Heart left ventricle (tissue), 13 donors: ENCODE measurements at regions not wholly inside any gene's neighbourhood (a gene's known extent, or its start where the extent isn't known, plus 50 kb on each side); places are given as distances from the start of the nearest gene placed in this dataset.

ENCODE experiments used
- POLR2A ChIP-seq, 2 donors: fragments of 450-650 bp; IDR thresholded peaks; one replicate each; pipeline ENCODE4 v1.6.1; 2017; ENCODE audit warnings: antibody characterized with exemption in 2 of 2, mild to moderate bottlenecking in 2 of 2, moderate library complexity in 2 of 2
- TF ChIP-seq, protein P1 (sequence below), 12 donors: fragments of 200-600 bp; sonication (generic) in 4 of 12; IDR thresholded peaks; one replicate each; pipeline versions ENCODE4 v1.5.0 to v1.8.0; 2018 to 2022; ENCODE audit warnings: antibody characterized with exemption in 12 of 12, mild to moderate bottlenecking in 5 of 12
- donor health status: ischemic (EF 13 %, LVEDD 7.1; RV severe dilation, severe dysfunction).
- donor health status: DM: no; HTN: yes; CAD: no.
- donor health status: DM: no; HTN: no; CAD: no.
- donor health status: ischemic (EF 25% LVEDD 6.9; RV normal size, moderate dysfunction).
- donor health status: ischemic (EF 25% LVEDD 5.7; RV mildly dilated, moderate dysfunction).
- donor health status: ischemic (EF 35%, LVEDD 5.7; RV mildly dilated, moderate dysfunction).
- donor health status: nonischemic (EF 11% LVEDD 7.7; RV severe dilation, severe dysfunction).
- donor health status: DM: yes; HTN: yes; CAD: no.
- donor health status: PGD.
- donor health status: ischemic (EF 29% LVEDD 5.4; RV normal size, mild dysfunction).
- donor health status: nonischemic (EF 23%, LVEDD 6.1; RV moderate dilation, normal function).

DNA sequence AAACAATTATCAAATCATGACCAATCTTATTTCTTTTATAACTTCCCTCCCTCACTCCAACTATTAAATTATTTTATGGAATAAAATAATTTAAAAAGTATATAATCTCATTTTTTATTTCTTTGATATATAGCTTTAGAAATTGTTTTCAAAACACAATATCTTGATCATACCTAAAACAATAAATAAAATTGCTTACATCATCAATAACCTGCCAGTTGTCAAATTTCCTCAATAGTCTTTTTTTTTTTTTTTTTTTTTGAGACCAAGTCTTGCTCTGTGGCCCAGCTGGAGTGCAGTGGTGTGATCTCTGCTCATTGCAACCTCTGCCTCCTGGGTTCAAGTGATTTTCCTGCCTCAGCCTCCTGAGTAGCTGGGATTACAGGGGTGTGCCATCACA is 60.1 kb upstream of the ELOVL5 start:
- TF ChIP-seq, protein P1, sequence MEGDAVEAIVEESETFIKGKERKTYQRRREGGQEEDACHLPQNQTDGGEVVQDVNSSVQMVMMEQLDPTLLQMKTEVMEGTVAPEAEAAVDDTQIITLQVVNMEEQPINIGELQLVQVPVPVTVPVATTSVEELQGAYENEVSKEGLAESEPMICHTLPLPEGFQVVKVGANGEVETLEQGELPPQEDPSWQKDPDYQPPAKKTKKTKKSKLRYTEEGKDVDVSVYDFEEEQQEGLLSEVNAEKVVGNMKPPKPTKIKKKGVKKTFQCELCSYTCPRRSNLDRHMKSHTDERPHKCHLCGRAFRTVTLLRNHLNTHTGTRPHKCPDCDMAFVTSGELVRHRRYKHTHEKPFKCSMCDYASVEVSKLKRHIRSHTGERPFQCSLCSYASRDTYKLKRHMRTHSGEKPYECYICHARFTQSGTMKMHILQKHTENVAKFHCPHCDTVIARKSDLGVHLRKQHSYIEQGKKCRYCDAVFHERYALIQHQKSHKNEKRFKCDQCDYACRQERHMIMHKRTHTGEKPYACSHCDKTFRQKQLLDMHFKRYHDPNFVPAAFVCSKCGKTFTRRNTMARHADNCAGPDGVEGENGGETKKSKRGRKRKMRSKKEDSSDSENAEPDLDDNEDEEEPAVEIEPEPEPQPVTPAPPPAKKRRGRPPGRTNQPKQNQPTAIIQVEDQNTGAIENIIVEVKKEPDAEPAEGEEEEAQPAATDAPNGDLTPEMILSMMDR (IDR thresholded peaks at IDR 0.05) = no peak
- no peak for TF ChIP-seq POLR2A (IDR thresholded peaks at IDR 0.05)
